Ovary (tissue), 3 donors: ENCODE measurements at regions not wholly inside any gene's neighbourhood (a gene's known extent, or its start where the extent isn't known, plus 50 kb on each side); places are given as distances from the start of the nearest gene placed in this dataset.

ENCODE experiments used
- CTCF ChIP-seq, 3 donors: fragments of 450-650 bp in 2 of 3; fragments of 200-600 bp in 1 of 3; IDR thresholded peaks; one replicate each; pipeline versions ENCODE4 v1.5.1 to v1.8.0; 2016 to 2022; ENCODE audit warnings: antibody characterized with exemption in 3 of 3, mild to moderate bottlenecking in 1 of 3
- POLR2A ChIP-seq: fragments of 450-650 bp; IDR thresholded peaks from one replicate; pipeline ENCODE4 v1.6.1; 2017; ENCODE audit warnings: antibody characterized with exemption, mild to moderate bottlenecking, moderate library complexity
- donor health status: DM: no; HTN: no; CAD: no.

GRCh38 chr6:86529635-86530034, 407.7 kb upstream of the HTR1E start:
- TF ChIP-seq CTCF (IDR thresholded peaks at IDR 0.05) (no peak), POLR2A (no peak)
